H1 (cell line): ENCODE measurements at regions not wholly inside any gene's neighbourhood (a gene's known extent, or its start where the extent isn't known, plus 50 kb on each side); places are given as distances from the start of the nearest gene placed in this dataset.

Source experiments
- CEBPB ChIP-seq: IDR thresholded peaks from 2 replicates; pipeline ENCODE4 v1.6.1; 2012; ENCODE audit warnings: low read depth, low read length
- EP300 ChIP-seq, 2 experiments: IDR thresholded peaks; 1 replicate in 1 of 2; 2 replicates in 1 of 2; pipeline ENCODE4 v1.6.1; 2011 to 2012; ENCODE audit warnings: low read depth in 2 of 2, low read length in 2 of 2, mild to moderate bottlenecking in 2 of 2, borderline replicate concordance in 1 of 2, inconsistent platforms in 1 of 2, moderate library complexity in 1 of 2
- HDAC6 ChIP-seq: IDR thresholded peaks from one replicate; pipeline ENCODE4 v1.7.1; 2012; ENCODE audit warnings: low read depth, mild to moderate bottlenecking, inconsistent platforms, low read length, moderate library complexity
- JUN ChIP-seq: IDR thresholded peaks from 2 replicates; pipeline ENCODE4 v1.6.1; 2011; ENCODE audit warnings: low read depth, mild to moderate bottlenecking, improper control_type of control experiment, low read length
- RFX5 ChIP-seq: IDR thresholded peaks from 2 replicates; pipeline ENCODE4 v1.6.1; 2011; ENCODE audit warnings: low read depth, low read length, improper control_type of control experiment, borderline replicate concordance
- ZNF274 ChIP-seq: IDR thresholded peaks from 2 replicates; pipeline ENCODE4 v1.7.0; 2012; ENCODE audit warnings: low read length, borderline replicate concordance; ENCODE audit errors: extremely low read depth

DNA sequence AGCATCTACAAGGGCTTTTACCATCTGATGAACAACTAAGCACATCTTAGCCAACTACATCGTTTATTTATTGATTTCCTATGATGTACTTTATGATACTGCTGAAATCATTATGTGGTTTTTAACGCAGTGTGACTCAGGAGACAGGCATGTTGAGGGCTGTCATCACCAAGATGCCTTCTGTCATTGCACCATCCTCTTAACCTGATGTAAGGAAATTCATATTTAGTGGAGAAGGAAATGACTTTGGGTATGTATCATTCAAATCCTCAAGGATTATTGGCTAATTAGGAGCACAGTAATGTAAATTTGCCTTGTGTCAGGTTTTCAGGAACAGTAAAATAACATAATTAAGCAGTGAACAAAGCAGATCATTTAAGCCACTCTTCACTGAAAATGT lies 138.5 kb upstream of the MGMT start (continued):
- no peak for TF ChIP-seq EP300 (IDR thresholded peaks at IDR 0.05; ENCODE audit: borderline replicate concordance in 1 of 2, low read depth in 2 of 2, low read length in 2 of 2)
- no peak for TF ChIP-seq ZNF274
- no peak for TF ChIP-seq JUN
- no peak for TF ChIP-seq CEBPB
- TF ChIP-seq RFX5 = no peak
- no peak for TF ChIP-seq HDAC6
